Gastroesophageal sphincter (tissue), 3 donors: ENCODE measurements at regions not wholly inside any gene's neighbourhood (a gene's known extent, or its start where the extent isn't known, plus 50 kb on each side); places are given as distances from the start of the nearest gene placed in this dataset.

ENCODE experiments used
- POLR2AphosphoS5 ChIP-seq: sonication (generic); formaldehyde crosslinking; IDR thresholded peaks from one replicate; pipeline ENCODE4 v1.6.1; 2017; ENCODE audit warnings: antibody characterized with exemption
- TF ChIP-seq, protein P1 (sequence below), 4 experiments: fragments of 200-600 bp in 2 of 4; fragments of 450-650 bp in 2 of 4; sonication (generic) in 1 of 4; IDR thresholded peaks; one replicate each; pipeline ENCODE4 v1.5.1; 2017 to 2019; ENCODE audit warnings: antibody characterized with exemption in 4 of 4, mild to moderate bottlenecking in 2 of 4, moderate library complexity in 2 of 4

DNA sequence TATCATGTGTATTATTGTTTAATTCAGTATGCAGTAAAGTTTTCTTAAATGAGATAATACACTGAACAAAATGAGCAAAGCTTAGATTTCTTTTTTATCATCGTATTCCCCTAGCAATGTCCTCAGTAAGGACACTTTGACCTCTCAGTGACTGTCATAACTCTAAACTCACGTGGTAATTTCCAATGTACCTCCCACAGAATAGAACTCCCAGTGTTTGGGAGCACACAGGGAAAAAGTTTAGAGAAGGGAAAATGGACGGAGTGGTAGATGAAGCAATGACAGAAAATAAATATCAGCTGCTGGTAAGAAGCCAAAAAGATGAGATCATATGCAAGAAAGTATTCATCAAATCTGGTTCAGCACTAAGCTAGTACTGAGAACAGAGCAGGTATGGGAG is 758.6 kb upstream of the KCND2 start:
- no peak for TF ChIP-seq POLR2AphosphoS5
- TF ChIP-seq, protein P1, sequence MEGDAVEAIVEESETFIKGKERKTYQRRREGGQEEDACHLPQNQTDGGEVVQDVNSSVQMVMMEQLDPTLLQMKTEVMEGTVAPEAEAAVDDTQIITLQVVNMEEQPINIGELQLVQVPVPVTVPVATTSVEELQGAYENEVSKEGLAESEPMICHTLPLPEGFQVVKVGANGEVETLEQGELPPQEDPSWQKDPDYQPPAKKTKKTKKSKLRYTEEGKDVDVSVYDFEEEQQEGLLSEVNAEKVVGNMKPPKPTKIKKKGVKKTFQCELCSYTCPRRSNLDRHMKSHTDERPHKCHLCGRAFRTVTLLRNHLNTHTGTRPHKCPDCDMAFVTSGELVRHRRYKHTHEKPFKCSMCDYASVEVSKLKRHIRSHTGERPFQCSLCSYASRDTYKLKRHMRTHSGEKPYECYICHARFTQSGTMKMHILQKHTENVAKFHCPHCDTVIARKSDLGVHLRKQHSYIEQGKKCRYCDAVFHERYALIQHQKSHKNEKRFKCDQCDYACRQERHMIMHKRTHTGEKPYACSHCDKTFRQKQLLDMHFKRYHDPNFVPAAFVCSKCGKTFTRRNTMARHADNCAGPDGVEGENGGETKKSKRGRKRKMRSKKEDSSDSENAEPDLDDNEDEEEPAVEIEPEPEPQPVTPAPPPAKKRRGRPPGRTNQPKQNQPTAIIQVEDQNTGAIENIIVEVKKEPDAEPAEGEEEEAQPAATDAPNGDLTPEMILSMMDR (IDR thresholded peaks at IDR 0.05), result no peak
